MCF 10A (cell line): ENCODE measurements at regions not wholly inside any gene's neighbourhood (a gene's known extent, or its start where the extent isn't known, plus 50 kb on each side); places are given as distances from the start of the nearest gene placed in this dataset.

Source experiments
- BruUV-seq: library from RNA; stranded (reverse); fragments of 400-500 nt; replicated peaks from 2 replicates; lab custom pipeline; 2021; lab: Mats Ljungman, UMichigan
- CTCF ChIA-PET: fragments of 300-600 bp; sonication (Branson Sonifier 250); formaldehyde crosslinking; extraction: SDS; loops from one replicate; lab custom pipeline; 2021; ENCODE audit warnings: antibody characterized with exemption, inconsistent platforms; lab: Yijun Ruan, JAX
- POLR2A ChIA-PET: fragments of 300-600, 350-650 bp; sonication (Branson Sonifier 250); formaldehyde crosslinking; extraction: SDS; loops from one replicate; lab custom pipeline; 2020; ENCODE audit warnings: antibody characterized with exemption, inconsistent platforms; lab: Yijun Ruan, JAX
- DNase-seq: peaks from one replicate; pipeline ENCODE4 v3.0.0-alpha.2; 2018; ENCODE audit not compliant: unreplicated experiment
- H3K27ac Mint-ChIP-seq: one replicate; pipeline ENCODE4 v1.8.0; 2022; ENCODE audit warnings: mild to moderate bottlenecking, low read depth, mixed read lengths; ENCODE audit not compliant: unreplicated experiment
- H3K27me3 Mint-ChIP-seq: one replicate; pipeline ENCODE4 v1.8.0; 2022; ENCODE audit warnings: mixed read lengths; ENCODE audit not compliant: insufficient read depth, unreplicated experiment
- H3K36me3 Mint-ChIP-seq: one replicate; pipeline ENCODE4 v1.8.0; 2022; ENCODE audit warnings: mild to moderate bottlenecking, moderate library complexity, mixed read lengths; ENCODE audit not compliant: insufficient read depth, unreplicated experiment
- H3K4me1 Mint-ChIP-seq: one replicate; pipeline ENCODE4 v1.8.0; 2022; ENCODE audit warnings: mixed read lengths; ENCODE audit not compliant: insufficient read depth, unreplicated experiment
- H3K4me3 Mint-ChIP-seq: one replicate; pipeline ENCODE4 v1.8.0; 2022; ENCODE audit warnings: mild to moderate bottlenecking, moderate library complexity, mixed read lengths; ENCODE audit not compliant: unreplicated experiment
- H3K9me3 Mint-ChIP-seq: one replicate; pipeline ENCODE4 v1.8.0; 2022; ENCODE audit warnings: mixed read lengths; ENCODE audit not compliant: unreplicated experiment
- CTCF ChIP-seq: fragments of 200-600 bp; IDR thresholded peaks from one replicate; pipeline ENCODE4 v1.8.0; 2022; ENCODE audit warnings: antibody characterized with exemption, mild to moderate bottlenecking; ENCODE audit not compliant: unreplicated experiment
- intact Hi-C: fragments of 100-400 bp; cut with micrococcal nuclease; formaldehyde crosslinking; loops from 2 replicates; pipeline ENCODE4 v1.14.1; 2022

GRCh38 chr6:112745765-112746164, 398.6 kb downstream of the RFPL4B start:
- Mint-ChIP-seq H3K27ac (no peak overlapping the region), H3K4me3 (no peak overlapping the region), H3K27me3 (no peaks in the 10 kb centered on the region), H3K36me3 (no peaks in the 10 kb centered on the region), H3K4me1 (no peaks in the 10 kb centered on the region), H3K9me3 (no peaks in the 10 kb centered on the region)
- no TSS peak for BruUV-seq
- TF ChIP-seq CTCF = no peak
- intact Hi-C loops = no loop called here
- ChIA-PET CTCF (interaction anchor here (0.7 kb wide), 1 partner anchor 1338 kb away, joined by 3 read pairs; no protein-coding TSS in a partner anchor), POLR2A (no interaction called here)
- DNase-seq = no peak

GRCh38 chr6:112749673-112750072, 402.5 kb downstream of the RFPL4B start:
- H3K4me1 Mint-ChIP-seq = no peaks in the 10 kb centered on the region
- H3K9me3 Mint-ChIP-seq = no peaks in the 10 kb centered on the region
- no peak for DNase-seq
- H3K4me3 Mint-ChIP-seq = no peak overlapping the region
- POLR2A ChIA-PET = no interaction called here
- CTCF ChIA-PET = no interaction called here
- no TSS peak for BruUV-seq
- no peak for TF ChIP-seq CTCF
- H3K36me3 Mint-ChIP-seq = no peaks in the 10 kb centered on the region
- intact Hi-C loops = no loop called here
- no peaks in the 10 kb centered on the region for H3K27me3 Mint-ChIP-seq
- no peak overlapping the region for H3K27ac Mint-ChIP-seq

- H3K9me3 Mint-ChIP-seq = no peaks in the 10 kb centered on the region
- H3K27me3 Mint-ChIP-seq = no peaks in the 10 kb centered on the region
- no TSS peak for BruUV-seq
- no peaks in the 10 kb centered on the region for H3K4me1 Mint-ChIP-seq
- no peak overlapping the region for H3K27ac Mint-ChIP-seq
- intact Hi-C loops = no loop called here
- no peak overlapping the region for H3K4me3 Mint-ChIP-seq
- H3K36me3 Mint-ChIP-seq = no peaks in the 10 kb centered on the region
- DNase-seq = no peak
- POLR2A ChIA-PET = no interaction called here
- no peak for TF ChIP-seq CTCF
- CTCF ChIA-PET = no interaction called here
These were observed 405.2 kb downstream of the RFPL4B start for GRCh38 chr6:112752305-112752704.

GRCh38 chr6:112752791-112753190, 405.7 kb downstream of the RFPL4B start:
- CTCF ChIA-PET = interaction anchor here (0.8 kb wide), 1 partner anchor 1103 kb away, joined by 3 read pairs; no protein-coding TSS in a partner anchor
- no peak for DNase-seq
- BruUV-seq = no TSS peak
- Mint-ChIP-seq H3K9me3 (no peaks in the 10 kb centered on the region), H3K4me1 (no peaks in the 10 kb centered on the region), H3K36me3 (no peaks in the 10 kb centered on the region), H3K4me3 (no peak overlapping the region), H3K27me3 (no peaks in the 10 kb centered on the region), H3K27ac (no peak overlapping the region)
- no peak for TF ChIP-seq CTCF
- intact Hi-C loops = no loop called here
- POLR2A ChIA-PET = no interaction called here
